Sigmoid colon (tissue), 6 donors: ENCODE measurements at regions not wholly inside any gene's neighbourhood (a gene's known extent, or its start where the extent isn't known, plus 50 kb on each side); places are given as distances from the start of the nearest gene placed in this dataset.
"Not testable (repeated sequence)": the region's sequence is repeated elsewhere in the genome, so short reads cannot be mapped to it uniquely, and the experiment has no call there.

ENCODE experiments used
- DNase-seq: peaks from one replicate; pipeline ENCODE4 v3.0.0-alpha.2; 2019
- H3K27ac ChIP-seq, 4 donors: fragments of 200-600 bp; sonication (generic); one replicate each; pipeline ENCODE4 v1.5.1; 2016 to 2019; ENCODE audit warnings: mild to moderate bottlenecking in 1 of 4
- H3K27me3 ChIP-seq, 3 donors: fragments of 200-600 bp; sonication (generic); one replicate each; pipeline ENCODE4 v1.5.1; 2019; ENCODE audit warnings: mild to moderate bottlenecking in 1 of 3
- H3K36me3 ChIP-seq, 4 donors: fragments of 200-600 bp; sonication (generic); one replicate each; pipeline ENCODE4 v1.5.1; 2016 to 2019
- H3K4me1 ChIP-seq, 4 donors: fragments of 200-600 bp; sonication (generic); one replicate each; pipeline ENCODE4 v1.5.1; 2017 to 2019
- H3K4me3 ChIP-seq, 4 donors: fragments of 200-600 bp; sonication (generic); one replicate each; pipeline ENCODE4 v1.5.1; 2017 to 2019; ENCODE audit warnings: mild to moderate bottlenecking in 2 of 4, moderate library complexity in 1 of 4
- H3K9me3 ChIP-seq, 4 donors: fragments of 200-600 bp in 3 of 4; sonication (generic) in 3 of 4; one replicate each; pipeline versions ENCODE4 v1.5.1 to v1.6.1; 2013 to 2019
- CTCF ChIP-seq, 4 experiments: fragments of 450-650 bp in 3 of 4; fragments of 200-600 bp in 1 of 4; IDR thresholded peaks; one replicate each; pipeline ENCODE4 v1.5.1; 2016 to 2019; ENCODE audit warnings: antibody characterized with exemption in 4 of 4, mild to moderate bottlenecking in 3 of 4, moderate library complexity in 2 of 4
- EP300 ChIP-seq, 4 donors: sonication (generic); formaldehyde crosslinking; IDR thresholded peaks; one replicate each; pipeline ENCODE4 v1.6.1; 2017; ENCODE audit warnings: antibody characterized with exemption in 4 of 4
- POLR2A ChIP-seq, 2 donors: fragments of 450-650 bp; IDR thresholded peaks; one replicate each; pipeline ENCODE4 v1.6.1; 2016; ENCODE audit warnings: antibody characterized with exemption in 2 of 2, mild to moderate bottlenecking in 2 of 2, moderate library complexity in 2 of 2
- POLR2AphosphoS5 ChIP-seq, 4 donors: sonication (generic); formaldehyde crosslinking; IDR thresholded peaks; one replicate each; pipeline ENCODE4 v1.6.1; 2017; ENCODE audit warnings: antibody characterized with exemption in 4 of 4
- WGBS, 2 donors: extraction: QIAGEN DNeasy Blood & Tissue Kit; methylation state at CpG; one replicate each; pipeline ENCODE4 v1.1.7; 2013; 5-methylcytosine and 5-hydroxymethylcytosine counted together
- intact Hi-C: fragments of 100-400 bp; cut with DNase I; formaldehyde crosslinking; loops from one replicate; pipeline ENCODE4 v1.15.1; 2023
- donor health status: healthy with polysubstance abuse.
- donor health status: healthy.

DNA sequence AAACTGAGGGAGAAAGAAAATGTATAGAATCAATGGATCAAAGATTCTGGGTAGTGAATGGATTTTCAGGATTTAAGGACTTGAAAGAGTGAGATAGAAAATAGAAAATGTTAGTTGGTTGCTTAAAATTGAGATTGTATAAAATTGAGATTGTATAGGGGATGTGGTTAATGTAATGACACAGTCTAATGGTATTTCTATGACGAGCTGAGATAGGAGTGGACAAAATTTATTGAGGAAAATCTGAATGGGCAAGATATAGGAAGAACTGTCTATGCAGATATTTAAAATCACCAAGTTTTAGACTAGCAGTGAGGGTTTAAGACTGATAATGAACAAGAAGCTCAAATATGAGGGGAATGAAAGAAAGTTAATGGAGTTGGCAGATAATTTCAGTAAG, 406.6 kb downstream of the NYAP2 start:
- intact Hi-C loops = no loop called here
- 34 to 68% methylated on average over 1 of the region's 1 CpG for WGBS, 2 donors
- Histone ChIP-seq H3K27me3 (no peaks in the 10 kb centered on the region), H3K4me3 (no peak overlapping the region), H3K4me1 (no peaks in the 10 kb centered on the region), H3K36me3 (no peaks in the 10 kb centered on the region), H3K27ac (no peak overlapping the region), H3K9me3 (no peaks in the 10 kb centered on the region)
- TF ChIP-seq EP300 (IDR thresholded peaks at IDR 0.05) = no peak
- no peak for TF ChIP-seq POLR2AphosphoS5 (IDR thresholded peaks at IDR 0.05)
- TF ChIP-seq POLR2A (IDR thresholded peaks at IDR 0.05) = no peak
- no peak for TF ChIP-seq CTCF (IDR thresholded peaks at IDR 0.05)
- no peak for DNase-seq

- WGBS, 2 donors = 66 to 77% methylated on average over 1 of the region's 1 CpG
- H3K36me3 ChIP-seq, H3K27ac ChIP-seq, H3K27me3 ChIP-seq, intact Hi-C loops, DNase-seq, H3K4me3 ChIP-seq, H3K4me1 ChIP-seq, H3K9me3 ChIP-seq: not testable (repeated sequence)
These were observed 402.6 kb downstream of the NYAP2 start for GRCh38 chr2:225802076-225802475.

- no peak overlapping the region for H3K4me3 ChIP-seq
- 44 to 60% methylated on average over 2 of the region's 2 CpGs for WGBS, 2 donors
- no peaks in the 10 kb centered on the region for H3K9me3 ChIP-seq
- H3K27me3 ChIP-seq = no peaks in the 10 kb centered on the region
- no peak for DNase-seq
- no peak overlapping the region for H3K27ac ChIP-seq
- no peak for TF ChIP-seq POLR2AphosphoS5 (IDR thresholded peaks at IDR 0.05)
- no peak for TF ChIP-seq EP300 (IDR thresholded peaks at IDR 0.05)
- no peak for TF ChIP-seq POLR2A (IDR thresholded peaks at IDR 0.05)
- TF ChIP-seq CTCF (IDR thresholded peaks at IDR 0.05) = no peak
- H3K36me3 ChIP-seq = no peaks in the 10 kb centered on the region
- intact Hi-C loops = no loop called here
- H3K4me1 ChIP-seq = no peaks in the 10 kb centered on the region
These were observed 397.9 kb downstream of the NYAP2 start for GRCh38 chr2:225797394-225797793.

- no peak overlapping the region for H3K4me3 ChIP-seq
- WGBS, 2 donors = 71 to 92% methylated on average over 2 of the region's 2 CpGs
- no peaks in the 10 kb centered on the region for H3K36me3 ChIP-seq
- no peaks in the 10 kb centered on the region for H3K4me1 ChIP-seq
- no peak for TF ChIP-seq EP300 (IDR thresholded peaks at IDR 0.05)
- TF ChIP-seq POLR2AphosphoS5 (IDR thresholded peaks at IDR 0.05) = no peak
- no peak for TF ChIP-seq CTCF (IDR thresholded peaks at IDR 0.05)
- TF ChIP-seq POLR2A (IDR thresholded peaks at IDR 0.05) = no peak
- no peak overlapping the region for H3K27ac ChIP-seq
- no peaks in the 10 kb centered on the region for H3K27me3 ChIP-seq
- H3K9me3 ChIP-seq = no peaks in the 10 kb centered on the region
- intact Hi-C loops = no loop called here
- DNase-seq = no peak
These were observed 395.3 kb downstream of the NYAP2 start for GRCh38 chr2:225794652-225795400.

DNA sequence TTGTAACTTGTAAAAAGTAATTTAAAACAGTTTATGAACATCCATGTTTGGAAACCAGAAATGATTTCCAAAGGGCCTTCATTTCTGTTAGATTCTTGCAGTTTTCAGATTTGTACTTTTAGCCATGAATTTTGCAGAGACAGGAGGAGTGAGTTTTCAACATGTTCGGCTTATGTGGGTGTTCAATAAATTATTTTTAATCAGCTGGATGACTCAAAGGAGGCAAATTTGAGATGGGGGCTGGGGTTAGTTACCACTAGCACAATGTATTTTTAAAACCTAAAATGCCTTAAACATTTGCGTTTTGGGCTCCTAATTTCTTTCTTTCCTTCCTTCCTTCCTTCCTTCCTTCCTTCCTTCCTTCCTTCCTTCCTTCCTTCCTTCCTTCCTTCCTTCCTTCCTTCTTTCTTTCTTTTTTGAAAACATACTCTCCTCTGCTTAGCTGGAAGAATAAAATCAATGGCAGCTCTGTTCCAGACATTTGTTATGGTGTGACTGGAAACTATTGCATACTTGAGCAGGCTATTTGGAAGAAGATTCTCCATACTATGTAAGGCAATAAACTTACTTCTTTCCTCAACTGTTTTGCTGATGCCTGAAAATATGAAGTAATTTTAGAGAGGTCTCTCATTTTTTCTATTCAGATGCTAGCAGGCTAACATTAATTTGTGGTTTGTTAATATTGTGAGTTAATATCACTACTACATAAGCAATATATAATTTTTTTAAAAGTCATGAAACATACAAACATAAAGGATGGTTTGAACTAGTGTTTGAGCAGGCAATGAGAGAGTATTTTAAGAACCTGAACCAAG, 394.4 kb downstream of the NYAP2 start:
- 64 to 73% methylated on average over 2 of the region's 2 CpGs for WGBS, 2 donors
- Histone ChIP-seq H3K9me3 (no peaks in the 10 kb centered on the region), H3K27ac (no peak overlapping the region), H3K27me3 (no peaks in the 10 kb centered on the region), H3K4me1 (no peaks in the 10 kb centered on the region), H3K4me3 (no peak overlapping the region), H3K36me3 (no peaks in the 10 kb centered on the region)
- no peak for TF ChIP-seq CTCF (IDR thresholded peaks at IDR 0.05)
- TF ChIP-seq EP300 (IDR thresholded peaks at IDR 0.05) = no peak
- TF ChIP-seq POLR2AphosphoS5 (IDR thresholded peaks at IDR 0.05) = no peak
- no peak for TF ChIP-seq POLR2A (IDR thresholded peaks at IDR 0.05)
- intact Hi-C loops = no loop called here
- DNase-seq = no peak
